ENCODE measurements at regions not wholly inside any gene's neighbourhood (a gene's known extent, or its start where the extent isn't known, plus 50 kb on each side); places are given as distances from the start of the nearest gene placed in this dataset.

- no peak overlapping the region for H3K4me3 ChIP-seq (ENCODE audit: low read length)
- peak; percentile 31 for DNase-seq (ENCODE audit: low read depth)
Observed at GRCh38 chr18:2049986-2050385, 521.3 kb downstream of the METTL4 start.

GRCh38 chr18:2050702-2051201 is 520.6 kb downstream of the METTL4 start:
- peak; percentile 94 for DNase-seq (ENCODE audit: low read depth)
- TF ChIP-seq CTCF (IDR thresholded peaks at IDR 0.05; ENCODE audit: insufficient read depth, low read depth, low read length, missing control alignments) = no peak
- peak overlapping the region; percentile 29 for H3K4me3 ChIP-seq (ENCODE audit: low read length)

More at GRCh38 chr18:2049986-2050385, 521.3 kb downstream of the METTL4 start:
- TF ChIP-seq CTCF (IDR thresholded peaks at IDR 0.05; ENCODE audit: insufficient read depth, low read depth, low read length, missing control alignments) = no peak

GRCh38 chr18:2053490-2054089 is 517.7 kb downstream of the METTL4 start:
- DNase-seq (ENCODE audit: low read depth) = no peak
- no peak for TF ChIP-seq CTCF (IDR thresholded peaks at IDR 0.05; ENCODE audit: insufficient read depth, low read depth, low read length, missing control alignments)
- H3K4me3 ChIP-seq (ENCODE audit: low read length) = no peak overlapping the region

DNA sequence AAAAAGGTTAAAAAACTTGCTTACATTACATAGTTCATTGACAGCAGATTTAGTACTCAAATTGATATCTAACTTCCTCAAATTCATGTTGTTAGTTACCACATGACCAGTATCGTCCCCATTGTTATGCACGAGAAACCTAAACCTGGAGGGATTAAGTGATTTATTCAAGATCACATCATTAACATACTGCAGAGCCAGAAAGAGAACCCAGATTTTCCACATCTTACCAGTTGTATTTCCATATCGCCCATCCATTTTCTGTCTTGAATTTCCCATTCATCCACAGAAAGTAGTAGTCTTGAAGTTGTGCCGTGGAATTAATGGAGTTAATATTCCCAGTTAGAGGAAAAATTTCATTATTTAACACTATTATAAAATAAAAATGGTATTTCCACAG is 512.0 kb downstream of the METTL4 start:
- TF ChIP-seq CTCF (IDR thresholded peaks at IDR 0.05; ENCODE audit: insufficient read depth, low read depth, low read length, missing control alignments) = no peak
- DNase-seq (ENCODE audit: low read depth) = no peak

GRCh38 chr18:2060086-2060485 is 511.2 kb downstream of the METTL4 start:
- no peak for TF ChIP-seq CTCF (IDR thresholded peaks at IDR 0.05; ENCODE audit: insufficient read depth, low read depth, low read length, missing control alignments)
- DNase-seq (ENCODE audit: low read depth) = no peak
- H3K4me3 ChIP-seq (ENCODE audit: low read length) = no peak overlapping the region

More for the DNA sequence above, 512.0 kb downstream of the METTL4 start:
- no peak overlapping the region for H3K4me3 ChIP-seq (ENCODE audit: low read length)

DNA sequence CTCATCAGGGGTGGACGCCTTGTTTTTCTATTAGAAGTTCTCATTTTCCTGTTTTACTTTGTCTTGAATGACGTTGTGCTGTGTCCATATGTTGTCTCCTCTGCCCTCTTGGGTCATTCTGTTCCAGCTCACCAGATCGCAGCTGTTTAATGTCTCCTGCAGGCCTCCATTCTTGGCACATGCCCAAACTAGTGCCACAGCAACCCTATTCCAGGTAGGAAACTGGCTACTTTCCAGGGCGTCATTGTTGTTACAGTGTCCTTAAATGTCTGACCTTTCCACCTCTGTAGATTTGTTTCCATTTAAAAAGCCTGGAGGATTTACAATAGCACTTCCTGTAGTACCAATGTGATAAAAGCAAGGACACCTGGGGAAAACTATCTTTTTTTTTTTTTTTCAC is 500.7 kb downstream of the METTL4 start:
- H3K4me3 ChIP-seq (ENCODE audit: low read length) = no peak overlapping the region
- TF ChIP-seq CTCF (IDR thresholded peaks at IDR 0.05; ENCODE audit: insufficient read depth, low read depth, low read length, missing control alignments) = no peak
- DNase-seq (ENCODE audit: low read depth) = no peak

GRCh38 chr18:2075499-2075898 is 495.8 kb downstream of the METTL4 start:
- DNase-seq (ENCODE audit: low read depth) = no peak
- no peak for TF ChIP-seq CTCF (IDR thresholded peaks at IDR 0.05; ENCODE audit: insufficient read depth, low read depth, low read length, missing control alignments)
- no peak overlapping the region for H3K4me3 ChIP-seq (ENCODE audit: low read length)
